ENCODE measurements at regions not wholly inside any gene's neighbourhood (a gene's known extent, or its start where the extent isn't known, plus 50 kb on each side); places are given as distances from the start of the nearest gene placed in this dataset.

GRCh38 chr22:49322231-49322630, 505.4 kb downstream of the BRD1 start:
- no peak for TF ChIP-seq JUND (IDR thresholded peaks at IDR 0.05; ENCODE audit: low read depth)
- no peak for DNase-seq (ENCODE audit: low read depth in 1 of 2, low spot score in 1 of 2)
- in situ Hi-C loops (cut with HindIII; ENCODE audit: low pct_unique_long_range_greater_than_20kb, low sequenced_read_pairs) = no loop called here

GRCh38 chr22:49321477-49322055, 506.1 kb downstream of the BRD1 start:
- DNase-seq (ENCODE audit: low read depth in 1 of 2, low spot score in 1 of 2) = no peak
- no peak for TF ChIP-seq JUND (IDR thresholded peaks at IDR 0.05; ENCODE audit: low read depth)
- in situ Hi-C loops (cut with HindIII; ENCODE audit: low pct_unique_long_range_greater_than_20kb, low sequenced_read_pairs) = no loop called here

GRCh38 chr22:49320714-49321476, 506.8 kb downstream of the BRD1 start:
- in situ Hi-C loops (cut with HindIII; ENCODE audit: low pct_unique_long_range_greater_than_20kb, low sequenced_read_pairs) = no loop called here
- DNase-seq (ENCODE audit: low read depth in 1 of 2, low spot score in 1 of 2) = no peak
- no peak for TF ChIP-seq JUND (IDR thresholded peaks at IDR 0.05; ENCODE audit: low read depth)

GRCh38 chr22:49317369-49317768, 510.3 kb downstream of the BRD1 start:
- DNase-seq (ENCODE audit: low read depth in 1 of 2, low spot score in 1 of 2) = no peak
- in situ Hi-C loops (cut with HindIII; ENCODE audit: low pct_unique_long_range_greater_than_20kb, low sequenced_read_pairs) = no loop called here
- TF ChIP-seq JUND (IDR thresholded peaks at IDR 0.05; ENCODE audit: low read depth) = no peak

GRCh38 chr22:49312601-49313000, 515.1 kb downstream of the BRD1 start:
- no peak for DNase-seq (ENCODE audit: low read depth in 1 of 2, low spot score in 1 of 2)
- no peak for TF ChIP-seq JUND (IDR thresholded peaks at IDR 0.05; ENCODE audit: low read depth)
- in situ Hi-C loops (cut with HindIII; ENCODE audit: low pct_unique_long_range_greater_than_20kb, low sequenced_read_pairs) = no loop called here

- no peak for TF ChIP-seq JUND (IDR thresholded peaks at IDR 0.05; ENCODE audit: low read depth)
- DNase-seq (ENCODE audit: low read depth in 1 of 2, low spot score in 1 of 2) = no peak
Measured at GRCh38 chr22:49310354-49310753, 517.3 kb downstream of the BRD1 start.

GRCh38 chr22:49308300-49308699, 519.4 kb downstream of the BRD1 start:
- in situ Hi-C loops (cut with HindIII; ENCODE audit: low pct_unique_long_range_greater_than_20kb, low sequenced_read_pairs) = no loop called here
- TF ChIP-seq JUND (IDR thresholded peaks at IDR 0.05; ENCODE audit: low read depth) = no peak

More at GRCh38 chr22:49310354-49310753, 517.3 kb downstream of the BRD1 start:
- in situ Hi-C loops (cut with HindIII; ENCODE audit: low pct_unique_long_range_greater_than_20kb, low sequenced_read_pairs) = no loop called here

GRCh38 chr22:49307870-49308269, 519.8 kb downstream of the BRD1 start:
- DNase-seq (ENCODE audit: low read depth in 1 of 2, low spot score in 1 of 2) = no peak
- TF ChIP-seq JUND (IDR thresholded peaks at IDR 0.05; ENCODE audit: low read depth) = no peak
- in situ Hi-C loops (cut with HindIII; ENCODE audit: low pct_unique_long_range_greater_than_20kb, low sequenced_read_pairs) = no loop called here

More at GRCh38 chr22:49308300-49308699, 519.4 kb downstream of the BRD1 start:
- no peak for DNase-seq (ENCODE audit: low read depth in 1 of 2, low spot score in 1 of 2)

GRCh38 chr22:49307481-49307830, 520.2 kb downstream of the BRD1 start:
- in situ Hi-C loops (cut with HindIII; ENCODE audit: low pct_unique_long_range_greater_than_20kb, low sequenced_read_pairs) = no loop called here
- TF ChIP-seq JUND (IDR thresholded peaks at IDR 0.05; ENCODE audit: low read depth) = no peak
- no peak for DNase-seq (ENCODE audit: low read depth in 1 of 2, low spot score in 1 of 2)

GRCh38 chr22:49306632-49307480, 520.8 kb downstream of the BRD1 start:
- in situ Hi-C loops (cut with HindIII; ENCODE audit: low pct_unique_long_range_greater_than_20kb, low sequenced_read_pairs) = no loop called here
- TF ChIP-seq JUND (IDR thresholded peaks at IDR 0.05; ENCODE audit: low read depth) = no peak
- no peak for DNase-seq (ENCODE audit: low read depth in 1 of 2, low spot score in 1 of 2)

GRCh38 chr22:49305966-49306631, 521.6 kb downstream of the BRD1 start:
- in situ Hi-C loops (cut with HindIII; ENCODE audit: low pct_unique_long_range_greater_than_20kb, low sequenced_read_pairs) = no loop called here
- no peak for TF ChIP-seq JUND (IDR thresholded peaks at IDR 0.05; ENCODE audit: low read depth)
- no peak for DNase-seq (ENCODE audit: low read depth in 1 of 2, low spot score in 1 of 2)

GRCh38 chr22:49305214-49305965, 522.3 kb downstream of the BRD1 start:
- DNase-seq (ENCODE audit: low read depth in 1 of 2, low spot score in 1 of 2) = peak in 1 of 2 experiments; percentile 37
- in situ Hi-C loops (cut with HindIII; ENCODE audit: low pct_unique_long_range_greater_than_20kb, low sequenced_read_pairs) = no loop called here

More at GRCh38 chr22:49305214-49305965, 522.3 kb downstream of the BRD1 start:
- TF ChIP-seq JUND (IDR thresholded peaks at IDR 0.05; ENCODE audit: low read depth) = no peak
